Loucy (cell line): ENCODE measurements at regions not wholly inside any gene's neighbourhood (a gene's known extent, or its start where the extent isn't known, plus 50 kb on each side); places are given as distances from the start of the nearest gene placed in this dataset.

Experiments
- H2AFZ ChIP-seq: fragments of 200-600 bp; sonication (generic); 2 replicates; pipeline ENCODE4 v1.6.0; 2016; ENCODE audit warnings: antibody characterized with exemption, mild to moderate bottlenecking, low read length, moderate library complexity
- H3F3A ChIP-seq: fragments of 200-600 bp; 2 replicates; pipeline ENCODE4 v1.6.0; 2016; ENCODE audit warnings: antibody characterized with exemption, low read depth, mild to moderate bottlenecking
- H3K27me3 ChIP-seq: fragments of 200-600 bp; sonication (generic); 2 replicates; pipeline ENCODE4 v1.6.1; 2014; ENCODE audit warnings: low read length, mild to moderate bottlenecking; ENCODE audit not compliant: insufficient read depth, poor library complexity, severe bottlenecking
- H3K36me3 ChIP-seq: fragments of 200-600 bp; sonication (generic); 2 replicates; pipeline ENCODE4 v1.6.1; 2016; ENCODE audit warnings: low read length; ENCODE audit not compliant: insufficient read depth
- H3K4me1 ChIP-seq: fragments of 200-600 bp; sonication (generic); 2 replicates; pipeline ENCODE4 v1.5.1; 2014; ENCODE audit warnings: low read length, mild to moderate bottlenecking; ENCODE audit not compliant: insufficient read depth, poor library complexity, severe bottlenecking
- H3K4me2 ChIP-seq: fragments of 200-600 bp; sonication (generic); 2 replicates; pipeline ENCODE4 v1.6.0; 2014; ENCODE audit warnings: antibody characterized with exemption, low read length, low read depth, mild to moderate bottlenecking; ENCODE audit not compliant: poor library complexity, severe bottlenecking
- H3K4me3 ChIP-seq: fragments of 200-600 bp; sonication (generic); 2 replicates; pipeline ENCODE4 v1.5.1; 2014; ENCODE audit warnings: low read length, mild to moderate bottlenecking, mixed read lengths; ENCODE audit not compliant: poor library complexity, severe bottlenecking
- H3K79me2 ChIP-seq: fragments of 200-600 bp; sonication (generic); 2 replicates; pipeline ENCODE4 v1.6.1; 2014; ENCODE audit warnings: low read length; ENCODE audit not compliant: insufficient read depth
- H3K9ac ChIP-seq: fragments of 200-600 bp; sonication (generic); 2 replicates; pipeline ENCODE4 v1.6.0; 2014; ENCODE audit warnings: mild to moderate bottlenecking, low read depth, low read length, moderate library complexity; ENCODE audit not compliant: poor library complexity, severe bottlenecking
- H3K9me2 ChIP-seq: fragments of 200-600 bp; sonication (generic); replicated peaks from 2 replicates; pipeline ENCODE4 v1.6.1; 2016; ENCODE audit warnings: low read depth, low read length, mixed read lengths
- H3K9me3 ChIP-seq: fragments of 200-600 bp; sonication (generic); 2 replicates; pipeline ENCODE4 v1.6.1; 2014; ENCODE audit warnings: mild to moderate bottlenecking, antibody characterized with exemption, low read length, low read depth; ENCODE audit not compliant: insufficient read depth
- H4K20me1 ChIP-seq: fragments of 200-600 bp; sonication (generic); 2 replicates; pipeline ENCODE4 v1.6.0; 2014; ENCODE audit warnings: antibody characterized with exemption, low read length, mild to moderate bottlenecking; ENCODE audit not compliant: insufficient read depth, poor library complexity, severe bottlenecking
- CTCF ChIP-seq: fragments of 200-600 bp; sonication (generic); conservative IDR thresholded peaks from 2 replicates; pipeline ENCODE4 v1.5.1; 2014; ENCODE audit warnings: mild to moderate bottlenecking, antibody characterized with exemption, low read length
- EZH2phosphoT487 ChIP-seq: fragments of 200-600 bp; IDR thresholded peaks from 2 replicates; pipeline ENCODE4 v1.6.1; 2018; ENCODE audit warnings: antibody characterized with exemption, mild to moderate bottlenecking, moderate library complexity, borderline replicate concordance

GRCh38 chr7:25860275-25861163 is 291.5 kb upstream of the NFE2L3 start:
- TF ChIP-seq EZH2phosphoT487 (no peak), CTCF (no peak)
- no peak overlapping the region for H2AFZ ChIP-seq
- H3K9me2 ChIP-seq, result no peaks in the 10 kb centered on the region
- peaks cover 9% of the 10 kb centered on the region; the same call in 1 of the 2 replicates for H3F3A ChIP-seq
- no peak overlapping the region for H3K4me2 ChIP-seq
- peaks cover 25% of the 10 kb centered on the region for H3K27me3 ChIP-seq
- H4K20me1 ChIP-seq, result peaks cover 4% of the 10 kb centered on the region
- no peaks in the 10 kb centered on the region for H3K36me3 ChIP-seq
- H3K4me3 ChIP-seq, result no peak overlapping the region
- no peaks in the 10 kb centered on the region for H3K9me3 ChIP-seq
- H3K9ac ChIP-seq, result no peak overlapping the region
- H3K4me1 ChIP-seq, result peaks cover 18% of the 10 kb centered on the region
- peaks cover 8% of the 10 kb centered on the region for H3K79me2 ChIP-seq

- Histone ChIP-seq H3K9me3 (no peaks in the 10 kb centered on the region), H4K20me1 (no peaks in the 10 kb centered on the region), H3K27me3 (peaks cover 31% of the 10 kb centered on the region), H3K9ac (peak overlapping the region; percentile 67), H3K79me2 (0 out of 2 replicates have a peak, but pooled peaks cover 2% of the 10 kb centered on the region), H2AFZ (no peak overlapping the region), H3K4me1 (peaks cover 15% of the 10 kb centered on the region), H3K4me3 (peak overlapping the region; percentile 79), H3F3A (peaks cover 8% of the 10 kb centered on the region; the same call in 1 of the 2 replicates), H3K9me2 (no peaks in the 10 kb centered on the region), H3K4me2 (peak overlapping the region; percentile 95), H3K36me3 (no peaks in the 10 kb centered on the region)
- no peak for TF ChIP-seq EZH2phosphoT487
- no peak for TF ChIP-seq CTCF
These were observed 290.9 kb upstream of the NFE2L3 start for GRCh38 chr7:25861164-25861496.

GRCh38 chr7:25861601-25862260 is 290.3 kb upstream of the NFE2L3 start:
- H3K27me3 ChIP-seq, result peaks cover 37% of the 10 kb centered on the region
- peak overlapping the region; percentile 67 for H3K9ac ChIP-seq
- H3K9me2 ChIP-seq, result no peaks in the 10 kb centered on the region
- no peaks in the 10 kb centered on the region for H3K9me3 ChIP-seq
- no peaks in the 10 kb centered on the region for H4K20me1 ChIP-seq
- no peaks in the 10 kb centered on the region for H3K36me3 ChIP-seq
- peak overlapping the region; percentile 72 for H2AFZ ChIP-seq
- peaks cover 15% of the 10 kb centered on the region for H3K4me1 ChIP-seq
- peaks cover 3% of the 10 kb centered on the region; the same call in 1 of the 2 replicates for H3F3A ChIP-seq
- peak overlapping the region; percentile 79 for H3K4me3 ChIP-seq
- TF ChIP-seq CTCF, result no peak
- no peak for TF ChIP-seq EZH2phosphoT487
- peak overlapping the region; percentile 95 for H3K4me2 ChIP-seq
- no peaks in the 10 kb centered on the region for H3K79me2 ChIP-seq
